22Rv1 (cell line): ENCODE measurements at regions not wholly inside any gene's neighbourhood (a gene's known extent, or its start where the extent isn't known, plus 50 kb on each side); places are given as distances from the start of the nearest gene placed in this dataset.

ENCODE experiments used
- H3K27ac ChIP-seq: fragments of 450-650 bp; 2 replicates; pipeline ENCODE4 v1.5.1; 2017
- CTCF ChIP-seq: fragments of 450-650 bp; IDR thresholded peaks from 2 replicates; pipeline ENCODE4 v1.5.1; 2017; ENCODE audit warnings: mild to moderate bottlenecking
- ZFX ChIP-seq: fragments of 450-650 bp; IDR thresholded peaks from 2 replicates; pipeline ENCODE4 v1.6.1; 2017; ENCODE audit warnings: antibody characterized with exemption, borderline replicate concordance

GRCh38 chr6:95660544-95660943, 83.2 kb downstream of the MANEA start:
- H3K27ac ChIP-seq, result no peak overlapping the region
- TF ChIP-seq CTCF (no peak), ZFX (no peak)

GRCh38 chr6:95670011-95670463, 92.7 kb downstream of the MANEA start:
- H3K27ac ChIP-seq, result no peak overlapping the region
- TF ChIP-seq CTCF, result no peak
- TF ChIP-seq ZFX, result no peak

DNA sequence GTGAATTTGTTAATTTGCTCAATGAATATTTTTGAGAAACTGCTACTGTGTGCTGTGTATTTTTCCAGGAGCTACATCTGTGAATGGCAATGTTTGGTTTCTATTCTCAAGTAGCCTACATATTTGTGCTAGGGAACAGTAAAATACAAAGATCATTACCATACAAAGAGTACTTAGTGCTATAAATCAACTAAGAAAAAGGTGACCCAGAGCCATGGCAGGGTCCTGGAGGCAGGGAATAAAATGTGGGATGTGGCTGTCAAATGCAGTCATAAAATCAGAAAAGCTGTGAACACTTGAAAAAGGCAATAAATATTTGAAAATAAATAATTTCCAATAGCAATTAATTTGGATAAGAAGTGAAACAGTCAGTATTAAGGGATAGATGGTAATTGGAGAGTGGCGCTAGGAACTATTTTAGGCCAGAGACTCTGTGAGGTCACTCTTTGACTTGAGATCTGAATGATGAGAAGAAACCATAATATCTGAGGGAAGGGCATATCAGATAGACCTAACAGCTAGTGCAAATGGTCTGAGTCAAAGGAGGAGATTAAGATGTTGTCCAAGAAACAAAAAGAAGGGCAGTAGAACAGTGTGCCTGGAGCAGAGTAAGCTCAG, 98.8 kb downstream of the MANEA start:
- no peak overlapping the region for H3K27ac ChIP-seq
- TF ChIP-seq ZFX (no peak), CTCF (no peak)

DNA sequence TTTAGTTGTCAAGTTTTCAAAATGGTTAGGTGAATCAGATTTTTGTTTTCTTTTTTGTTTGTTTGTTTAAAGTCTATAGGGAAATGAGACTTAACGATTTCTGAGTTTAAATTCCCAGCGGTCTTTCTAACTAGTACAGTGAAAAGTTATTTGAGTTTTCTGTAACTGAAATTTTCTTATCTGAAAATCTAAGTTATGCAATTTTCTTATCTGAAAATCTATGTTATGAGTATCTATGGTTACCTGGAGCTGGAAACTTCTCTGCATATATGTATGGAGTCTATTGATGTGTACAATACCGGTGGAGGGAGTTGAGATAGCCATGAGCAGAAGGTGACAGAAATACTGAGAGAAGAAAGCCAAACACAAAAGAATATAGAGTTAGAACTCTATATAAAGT, 102.6 kb downstream of the MANEA start:
- H3K27ac ChIP-seq, result no peak overlapping the region
- TF ChIP-seq ZFX (no peak), CTCF (no peak)

DNA sequence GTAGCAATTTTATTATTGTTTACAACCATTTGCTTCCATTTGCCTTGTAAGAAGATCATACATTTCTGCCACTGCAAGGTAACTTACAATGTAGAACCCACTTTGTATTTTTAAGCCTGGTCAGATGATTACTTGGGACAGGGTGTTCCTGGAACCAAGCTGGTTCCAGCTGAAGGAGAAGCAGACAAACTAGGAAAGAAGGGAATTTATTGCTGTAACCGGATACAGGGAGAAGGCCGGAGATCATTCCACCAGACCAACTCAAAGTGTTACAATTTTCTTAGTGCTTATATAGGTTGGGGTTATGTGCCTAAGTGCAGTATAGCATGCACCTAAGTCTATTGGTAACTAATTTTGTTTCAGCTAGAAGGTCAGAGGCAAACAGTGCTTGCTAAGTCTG, 104.4 kb downstream of the MANEA start:
- no peak for TF ChIP-seq ZFX
- H3K27ac ChIP-seq, result peak overlapping the region; percentile 36; the same call in 1 of the 2 replicates

DNA sequence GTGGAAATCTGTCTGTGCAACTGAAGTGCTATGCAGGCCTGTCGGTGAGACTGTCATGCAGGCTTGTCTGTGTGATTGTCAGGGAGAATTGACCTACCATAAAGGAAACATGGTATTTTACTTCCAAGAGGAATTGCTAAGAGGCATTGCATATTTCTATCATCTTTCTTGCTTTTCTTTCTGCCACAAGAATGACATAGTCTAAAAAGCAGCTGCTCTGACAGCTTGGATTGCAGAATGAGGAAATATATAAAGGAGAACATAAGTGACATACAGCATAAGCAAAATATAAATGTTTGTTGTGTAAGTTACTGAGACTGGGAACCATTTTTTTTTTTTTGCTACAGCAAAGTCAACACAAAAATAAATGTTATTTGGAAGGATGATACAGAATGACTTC, 105.1 kb downstream of the MANEA start:
- TF ChIP-seq CTCF (no peak), ZFX (no peak)
- peak overlapping the region; percentile 36; the same call in 1 of the 2 replicates for H3K27ac ChIP-seq

DNA sequence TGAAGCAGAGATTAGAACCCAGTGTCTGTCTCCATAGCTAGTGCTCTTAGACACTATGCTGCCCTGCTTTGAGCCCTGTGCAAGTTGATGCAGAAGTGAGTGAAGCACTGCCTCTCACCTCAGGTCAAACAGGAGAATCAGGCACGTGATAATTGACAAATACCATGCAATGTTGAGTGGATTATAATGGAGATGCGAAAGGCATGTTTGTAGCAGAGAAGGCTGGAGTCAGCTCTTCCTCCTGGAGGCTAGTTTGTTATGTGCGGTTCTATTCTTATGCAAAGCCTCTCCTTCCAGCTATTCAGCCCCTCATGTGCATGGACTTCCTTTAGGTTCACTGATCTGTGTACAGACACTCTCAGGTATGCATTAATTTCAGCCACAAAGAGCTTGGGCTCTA, 108.5 kb downstream of the MANEA start:
- TF ChIP-seq ZFX (no peak), CTCF (no peak)
- no peak overlapping the region for H3K27ac ChIP-seq

DNA sequence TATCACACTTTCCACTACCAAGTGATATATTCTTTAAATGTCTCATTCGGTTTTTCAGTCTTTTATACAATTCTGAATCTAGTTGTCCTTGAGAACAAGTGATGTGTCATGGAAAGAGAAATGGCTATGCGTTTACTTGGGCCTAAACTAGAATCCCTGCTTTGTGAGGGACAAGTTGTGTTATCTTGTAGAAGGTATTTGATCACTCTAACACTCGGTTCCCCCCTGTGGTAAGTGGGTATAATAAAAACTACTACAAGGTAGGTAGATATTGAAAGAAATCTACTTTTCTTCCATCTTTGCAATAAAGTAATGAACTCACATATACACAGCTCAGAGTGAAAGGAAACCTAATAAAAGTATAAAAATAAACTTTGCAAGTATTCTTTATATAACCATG, 108.9 kb downstream of the MANEA start:
- TF ChIP-seq CTCF, result no peak
- TF ChIP-seq ZFX, result no peak

More for the DNA sequence above, 108.9 kb downstream of the MANEA start:
- no peak overlapping the region for H3K27ac ChIP-seq
